Spleen (tissue), 11 donors: ENCODE measurements at regions not wholly inside any gene's neighbourhood (a gene's known extent, or its start where the extent isn't known, plus 50 kb on each side); places are given as distances from the start of the nearest gene placed in this dataset.
A peak's percentile ranks its signal among the peaks of the same experiment; 100 is the strongest.

ENCODE experiments used
- DNase-seq: peaks from one replicate; pipeline ENCODE4 v3.0.0-alpha.2; 2020
- H3K27ac ChIP-seq, 8 donors: fragments of 200-600 bp; sonication (generic) in 7 of 8; 1 replicate in 4 of 8; 2 replicates in 4 of 8; pipeline versions ENCODE4 v1.5.0 to v1.8.0; 2016 to 2021; ENCODE audit warnings: inconsistent platforms in 4 of 8, mild to moderate bottlenecking in 4 of 8, moderate library complexity in 1 of 8
- H3K27me3 ChIP-seq, 7 donors: fragments of 200-600 bp; sonication (generic) in 6 of 7; replicated peaks in 1 of 7; 1 replicate in 4 of 7; 2 replicates in 3 of 7; pipeline versions ENCODE4 v1.5.0 to v1.8.0; 2016 to 2021; ENCODE audit warnings: inconsistent platforms in 3 of 7, mild to moderate bottlenecking in 1 of 7
- H3K36me3 ChIP-seq, 6 donors: fragments of 200-600 bp; sonication (generic) in 5 of 6; 1 replicate in 4 of 6; 2 replicates in 2 of 6; pipeline versions ENCODE4 v1.5.0 to v1.8.0; 2016 to 2021; ENCODE audit warnings: inconsistent platforms in 2 of 6
- H3K4me1 ChIP-seq, 6 donors: fragments of 200-600 bp; sonication (generic) in 5 of 6; 1 replicate in 3 of 6; 2 replicates in 3 of 6; pipeline versions ENCODE4 v1.5.0 to v1.8.0; 2016 to 2021; ENCODE audit warnings: inconsistent platforms in 3 of 6
- H3K4me3 ChIP-seq, 8 donors: fragments of 200-600 bp; sonication (generic) in 7 of 8; 1 replicate in 4 of 8; 2 replicates in 4 of 8; pipeline versions ENCODE4 v1.5.0 to v1.8.0; 2016 to 2021; ENCODE audit warnings: inconsistent platforms in 4 of 8, mild to moderate bottlenecking in 4 of 8, moderate library complexity in 2 of 8
- H3K9me3 ChIP-seq, 8 donors: fragments of 200-600 bp; sonication (generic) in 7 of 8; 1 replicate in 4 of 8; 2 replicates in 4 of 8; pipeline versions ENCODE4 v1.5.0 to v1.8.0; 2016 to 2021; ENCODE audit warnings: inconsistent platforms in 4 of 8
- POLR2A ChIP-seq, 3 donors: fragments of 450-650 bp; IDR thresholded peaks; one replicate each; pipeline ENCODE4 v1.5.1; 2017; ENCODE audit warnings: antibody characterized with exemption in 3 of 3, mild to moderate bottlenecking in 1 of 3
- POLR2AphosphoS5 ChIP-seq, 3 donors: sonication (generic); formaldehyde crosslinking; IDR thresholded peaks; one replicate each; pipeline ENCODE4 v1.5.1; 2017; ENCODE audit warnings: antibody characterized with exemption in 3 of 3
- WGBS, 5 donors: extraction: QIAGEN DNeasy Blood & Tissue Kit in 3 of 5; methylation state at CpG; one replicate each; pipeline versions ENCODE4 v1.1.5 to v1.1.7; 2013 to 2018; 5-methylcytosine and 5-hydroxymethylcytosine counted together
- intact Hi-C: fragments of 100-400 bp; cut with DNase I; formaldehyde crosslinking; loops from one replicate; pipeline ENCODE4 v1.15.0; 2023; ENCODE audit warnings: low total_unique reads
- TF ChIP-seq, protein P1 (sequence below), 11 experiments: fragments of 200-600 bp in 7 of 11; fragments of 450-650 bp in 4 of 11; sonication (generic) in 4 of 11; IDR thresholded peaks in 8 of 11; conservative IDR thresholded peaks in 3 of 11; 1 replicate in 7 of 11; 2 replicates in 4 of 11; pipeline versions ENCODE4 v1.4.0 to v1.8.0; 2016 to 2021; ENCODE audit warnings: antibody characterized with exemption in 11 of 11, inconsistent platforms in 4 of 11, mild to moderate bottlenecking in 1 of 11
- donor health status: healthy with polysubstance abuse.
- donor health status: DM: no; HTN: no; CAD: no; lungs with moderate emphysema.
- donor health status: DM: no; HTN: no; CAD: no.
- donor health status: Bipolar disorder and iron deficiency.
- donor health status: healthy.
- donor health status: DM: no; HTN: no; CAD: no.
- donor health status: DM: yes; HTN: yes; CAD: no.

DNA sequence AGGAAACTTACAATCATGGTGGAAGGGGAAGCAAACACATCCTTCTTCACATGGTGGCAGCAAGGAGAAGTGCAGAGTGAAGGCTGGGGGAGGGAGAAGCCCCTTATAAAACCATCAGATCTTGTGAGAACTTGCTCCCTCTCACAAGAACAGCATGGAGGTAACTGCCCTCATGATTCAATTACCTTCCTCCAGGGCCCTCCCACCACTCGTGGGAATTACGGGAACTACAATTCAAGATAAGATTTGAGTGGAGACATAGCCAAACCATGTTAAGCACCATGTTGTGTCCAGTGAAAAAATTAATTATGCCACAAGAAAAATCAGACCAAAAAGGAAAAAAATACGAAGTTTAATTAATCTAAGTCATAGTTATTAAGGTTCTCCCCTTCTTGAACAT, 109.5 kb downstream of the CLDN17 start:
- intact Hi-C loops: no loop called here
- H3K4me1 ChIP-seq: no peaks in the 10 kb centered on the region
- DNase-seq: no peak
- TF ChIP-seq, protein P1, sequence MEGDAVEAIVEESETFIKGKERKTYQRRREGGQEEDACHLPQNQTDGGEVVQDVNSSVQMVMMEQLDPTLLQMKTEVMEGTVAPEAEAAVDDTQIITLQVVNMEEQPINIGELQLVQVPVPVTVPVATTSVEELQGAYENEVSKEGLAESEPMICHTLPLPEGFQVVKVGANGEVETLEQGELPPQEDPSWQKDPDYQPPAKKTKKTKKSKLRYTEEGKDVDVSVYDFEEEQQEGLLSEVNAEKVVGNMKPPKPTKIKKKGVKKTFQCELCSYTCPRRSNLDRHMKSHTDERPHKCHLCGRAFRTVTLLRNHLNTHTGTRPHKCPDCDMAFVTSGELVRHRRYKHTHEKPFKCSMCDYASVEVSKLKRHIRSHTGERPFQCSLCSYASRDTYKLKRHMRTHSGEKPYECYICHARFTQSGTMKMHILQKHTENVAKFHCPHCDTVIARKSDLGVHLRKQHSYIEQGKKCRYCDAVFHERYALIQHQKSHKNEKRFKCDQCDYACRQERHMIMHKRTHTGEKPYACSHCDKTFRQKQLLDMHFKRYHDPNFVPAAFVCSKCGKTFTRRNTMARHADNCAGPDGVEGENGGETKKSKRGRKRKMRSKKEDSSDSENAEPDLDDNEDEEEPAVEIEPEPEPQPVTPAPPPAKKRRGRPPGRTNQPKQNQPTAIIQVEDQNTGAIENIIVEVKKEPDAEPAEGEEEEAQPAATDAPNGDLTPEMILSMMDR (IDR thresholded peaks at IDR 0.05 in 8 of 11, conservative IDR thresholded peaks at IDR 0.05 in 3 of 11): no peak
- no peak for TF ChIP-seq POLR2A (IDR thresholded peaks at IDR 0.05)
- TF ChIP-seq POLR2AphosphoS5 (IDR thresholded peaks at IDR 0.05): no peak
- H3K27me3 ChIP-seq: no peaks in the 10 kb centered on the region
- WGBS, 5 donors: 73 to 81% (median 75%) methylated on average over 3 of the region's 3 CpGs
- no peak overlapping the region for H3K27ac ChIP-seq
- H3K9me3 ChIP-seq: peaks cover 0 to 10% (median 0%) of the 10 kb centered on the region in 8 donors
- H3K4me3 ChIP-seq: no peak overlapping the region
- H3K36me3 ChIP-seq: no peaks in the 10 kb centered on the region

DNA sequence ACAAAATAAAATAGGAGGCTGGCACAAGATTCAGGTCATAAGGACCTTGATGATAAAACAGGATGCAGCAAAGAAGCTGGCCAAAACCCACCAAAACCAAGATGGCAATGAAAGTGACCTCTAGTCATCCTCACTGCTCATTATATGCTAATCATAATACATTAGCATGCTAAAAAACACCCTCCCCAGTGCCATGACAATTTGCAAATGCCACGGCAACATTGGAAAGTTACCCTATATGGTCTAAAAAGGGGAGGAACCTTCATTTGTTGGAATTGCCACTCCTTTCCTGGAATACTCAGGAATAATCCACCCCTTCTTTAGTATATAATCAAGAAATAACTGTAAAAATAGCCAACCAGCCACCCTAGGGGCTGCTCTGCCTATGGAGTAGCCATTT, 108.8 kb upstream of the GRIK1 start:
- H3K27me3 ChIP-seq: no peaks in the 10 kb centered on the region
- DNase-seq: no peak
- TF ChIP-seq, protein P1 (IDR thresholded peaks at IDR 0.05 in 8 of 11, conservative IDR thresholded peaks at IDR 0.05 in 3 of 11): no peak
- TF ChIP-seq POLR2AphosphoS5 (IDR thresholded peaks at IDR 0.05): no peak
- TF ChIP-seq POLR2A (IDR thresholded peaks at IDR 0.05): no peak
- peaks cover 0 to 1% (median 0%) of the 10 kb centered on the region in 8 donors for H3K9me3 ChIP-seq
- H3K4me1 ChIP-seq: no peaks in the 10 kb centered on the region
- H3K4me3 ChIP-seq: no peak overlapping the region
- 77 to 90% (median 83%) methylated on average over 1 of the region's 1 CpG for WGBS, 5 donors
- intact Hi-C loops: no loop called here
- no peaks in the 10 kb centered on the region for H3K36me3 ChIP-seq
- H3K27ac ChIP-seq: no peak overlapping the region

DNA sequence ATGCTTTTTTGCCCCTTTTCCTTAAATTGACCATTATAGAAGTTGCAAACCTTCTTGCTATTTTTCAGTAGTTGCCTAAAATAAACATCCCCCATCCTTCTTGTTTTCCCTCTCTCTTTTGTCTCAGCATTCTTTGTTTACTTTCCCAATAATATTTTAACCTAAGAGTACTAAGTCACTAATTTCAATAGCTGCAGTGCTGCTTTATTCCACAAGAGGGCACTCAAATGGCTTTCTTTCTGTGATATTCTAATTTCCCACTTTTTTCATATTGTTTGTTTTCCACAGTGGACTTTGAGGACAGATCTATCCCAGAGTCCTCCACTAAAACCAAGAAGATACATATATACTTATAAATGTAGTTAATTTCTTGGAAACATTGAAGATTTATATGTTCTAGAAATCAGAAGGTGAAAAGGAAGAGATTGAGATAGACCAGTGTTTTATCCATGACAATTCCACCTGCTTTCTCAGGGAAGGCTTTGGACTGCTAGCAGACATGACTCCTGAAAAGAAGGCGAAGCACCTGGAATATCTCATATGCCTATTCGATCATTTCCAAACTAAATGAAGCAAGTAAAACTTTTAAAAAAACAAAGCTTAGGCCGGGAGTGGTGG, 104.8 kb upstream of the GRIK1 start:
- no peak overlapping the region for H3K27ac ChIP-seq
- 74 to 85% (median 80%) methylated on average over 3 of the region's 3 CpGs for WGBS, 5 donors
- H3K27me3 ChIP-seq: no peaks in the 10 kb centered on the region
- intact Hi-C loops: no loop called here
- no peak for DNase-seq
- H3K4me3 ChIP-seq: no peak overlapping the region
- peaks cover 0 to 28% (median 23%) of the 10 kb centered on the region in 8 donors for H3K9me3 ChIP-seq
- no peaks in the 10 kb centered on the region for H3K4me1 ChIP-seq
- H3K36me3 ChIP-seq: no peaks in the 10 kb centered on the region
- TF ChIP-seq POLR2AphosphoS5 (IDR thresholded peaks at IDR 0.05): no peak
- TF ChIP-seq, protein P1 (IDR thresholded peaks at IDR 0.05 in 8 of 11, conservative IDR thresholded peaks at IDR 0.05 in 3 of 11): peak; percentile 18 to 78 (median 65)

DNA sequence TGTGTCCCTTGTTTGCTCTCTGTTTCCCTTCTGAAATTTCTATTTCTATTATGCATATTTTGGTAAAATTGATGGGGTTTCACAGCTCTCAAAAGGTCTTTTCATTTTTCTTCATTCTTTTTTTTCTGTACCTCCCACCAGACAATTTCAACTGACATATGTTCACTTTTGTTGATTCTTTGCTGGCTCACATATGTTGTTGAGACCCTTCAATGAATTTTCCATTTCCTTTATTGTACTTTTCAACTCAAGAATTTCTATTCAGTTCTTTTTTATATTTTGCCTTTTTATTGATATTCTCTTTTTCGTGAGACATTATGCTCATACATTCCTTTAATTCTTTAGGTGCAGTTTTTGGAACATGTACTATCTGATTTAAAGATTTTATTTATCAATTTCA, 102.6 kb upstream of the GRIK1 start:
- H3K4me3 ChIP-seq: no peak overlapping the region
- no peaks in the 10 kb centered on the region for H3K4me1 ChIP-seq
- H3K27me3 ChIP-seq: no peaks in the 10 kb centered on the region
- intact Hi-C loops: no loop called here
- peaks cover 0 to 28% (median 23%) of the 10 kb centered on the region in 8 donors for H3K9me3 ChIP-seq
- WGBS, 5 donors: 82 to 98% (median 85%) methylated on average over 1 of the region's 1 CpG
- no peak for DNase-seq
- H3K36me3 ChIP-seq: no peaks in the 10 kb centered on the region
- no peak for TF ChIP-seq POLR2AphosphoS5 (IDR thresholded peaks at IDR 0.05)
- TF ChIP-seq, protein P1 (IDR thresholded peaks at IDR 0.05 in 8 of 11, conservative IDR thresholded peaks at IDR 0.05 in 3 of 11): no peak
- TF ChIP-seq POLR2A (IDR thresholded peaks at IDR 0.05): no peak
- H3K27ac ChIP-seq: no peak overlapping the region
